DOHH2 (cell line): ENCODE measurements at regions not wholly inside any gene's neighbourhood (a gene's known extent, or its start where the extent isn't known, plus 50 kb on each side); places are given as distances from the start of the nearest gene placed in this dataset.

Experiments used
- CTCF ChIP-seq: fragments of 200-600 bp; sonication (generic); IDR thresholded peaks from one replicate; pipeline ENCODE4 v1.5.1; 2014; ENCODE audit warnings: antibody characterized with exemption, mild to moderate bottlenecking, low read depth, low read length; ENCODE audit not compliant: poor library complexity, severe bottlenecking
- EZH2phosphoT487 ChIP-seq: fragments of 200-600 bp; sonication (generic); IDR thresholded peaks from 2 replicates; pipeline ENCODE4 v1.6.1; 2017; ENCODE audit warnings: borderline replicate concordance, mild to moderate bottlenecking, antibody characterized with exemption, low read length, moderate library complexity, mixed read lengths

GRCh38 chr7:35477609-35478008 is 217.3 kb downstream of the HERPUD2 start:
- TF ChIP-seq CTCF = no peak
- no peak for TF ChIP-seq EZH2phosphoT487
